Sigmoid colon (tissue), 4 donors: ENCODE measurements at regions not wholly inside any gene's neighbourhood (a gene's known extent, or its start where the extent isn't known, plus 50 kb on each side); places are given as distances from the start of the nearest gene placed in this dataset.

Experiments
- EP300 ChIP-seq, 4 donors: sonication (generic); formaldehyde crosslinking; IDR thresholded peaks; one replicate each; pipeline ENCODE4 v1.6.1; 2017; ENCODE audit warnings: antibody characterized with exemption in 4 of 4
- POLR2A ChIP-seq, 2 donors: fragments of 450-650 bp; IDR thresholded peaks; one replicate each; pipeline ENCODE4 v1.6.1; 2016; ENCODE audit warnings: antibody characterized with exemption in 2 of 2, mild to moderate bottlenecking in 2 of 2, moderate library complexity in 2 of 2
- POLR2AphosphoS5 ChIP-seq, 4 donors: sonication (generic); formaldehyde crosslinking; IDR thresholded peaks; one replicate each; pipeline ENCODE4 v1.6.1; 2017; ENCODE audit warnings: antibody characterized with exemption in 4 of 4
- TF ChIP-seq, protein P1 (sequence below), 4 experiments: fragments of 450-650 bp in 3 of 4; fragments of 200-600 bp in 1 of 4; IDR thresholded peaks; one replicate each; pipeline ENCODE4 v1.5.1; 2016 to 2019; ENCODE audit warnings: antibody characterized with exemption in 4 of 4, mild to moderate bottlenecking in 3 of 4, moderate library complexity in 2 of 4

DNA sequence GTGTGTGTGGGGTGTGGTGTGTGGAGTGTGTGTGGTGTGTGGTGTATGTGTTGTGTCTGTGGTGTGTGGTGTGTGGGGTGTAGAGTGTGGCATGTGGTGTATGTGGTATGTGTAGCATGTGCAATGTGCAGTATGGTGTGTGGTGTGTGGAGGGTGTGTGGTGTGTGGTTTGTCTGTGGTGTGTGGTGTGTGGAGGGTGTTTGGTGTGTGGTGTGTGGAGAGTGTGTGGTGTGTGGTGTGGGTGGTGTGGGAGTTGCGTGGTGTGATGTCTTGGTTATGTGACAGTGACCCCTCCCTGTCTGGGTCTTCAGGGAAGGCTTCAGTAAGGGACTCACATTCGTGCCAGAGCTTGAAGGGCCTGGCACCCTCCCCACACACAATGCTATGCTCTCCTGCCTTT lies 718.2 kb upstream of the SOX11 start:
- TF ChIP-seq, protein P1, sequence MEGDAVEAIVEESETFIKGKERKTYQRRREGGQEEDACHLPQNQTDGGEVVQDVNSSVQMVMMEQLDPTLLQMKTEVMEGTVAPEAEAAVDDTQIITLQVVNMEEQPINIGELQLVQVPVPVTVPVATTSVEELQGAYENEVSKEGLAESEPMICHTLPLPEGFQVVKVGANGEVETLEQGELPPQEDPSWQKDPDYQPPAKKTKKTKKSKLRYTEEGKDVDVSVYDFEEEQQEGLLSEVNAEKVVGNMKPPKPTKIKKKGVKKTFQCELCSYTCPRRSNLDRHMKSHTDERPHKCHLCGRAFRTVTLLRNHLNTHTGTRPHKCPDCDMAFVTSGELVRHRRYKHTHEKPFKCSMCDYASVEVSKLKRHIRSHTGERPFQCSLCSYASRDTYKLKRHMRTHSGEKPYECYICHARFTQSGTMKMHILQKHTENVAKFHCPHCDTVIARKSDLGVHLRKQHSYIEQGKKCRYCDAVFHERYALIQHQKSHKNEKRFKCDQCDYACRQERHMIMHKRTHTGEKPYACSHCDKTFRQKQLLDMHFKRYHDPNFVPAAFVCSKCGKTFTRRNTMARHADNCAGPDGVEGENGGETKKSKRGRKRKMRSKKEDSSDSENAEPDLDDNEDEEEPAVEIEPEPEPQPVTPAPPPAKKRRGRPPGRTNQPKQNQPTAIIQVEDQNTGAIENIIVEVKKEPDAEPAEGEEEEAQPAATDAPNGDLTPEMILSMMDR (IDR thresholded peaks at IDR 0.05): no peak
- TF ChIP-seq EP300 (IDR thresholded peaks at IDR 0.05) (no peak), POLR2AphosphoS5 (IDR thresholded peaks at IDR 0.05) (no peak), POLR2A (IDR thresholded peaks at IDR 0.05) (no peak)
